MM.1S (cell line): ENCODE measurements at regions not wholly inside any gene's neighbourhood (a gene's known extent, or its start where the extent isn't known, plus 50 kb on each side); places are given as distances from the start of the nearest gene placed in this dataset.

Experiments
- EZH2 ChIP-seq: fragments of 300-600 bp; sonication (generic); optimal IDR thresholded peaks from 2 replicates; pipeline ENCODE3; 2017; ENCODE audit warnings: low read depth, mild to moderate bottlenecking, antibody characterized with exemption, low read length, mixed read lengths
- EZH2phosphoT487 ChIP-seq: fragments of 300-600 bp; sonication (generic); IDR thresholded peaks from 2 replicates; pipeline ENCODE4 v1.6.1; 2018; ENCODE audit warnings: antibody characterized with exemption, low read length
- TF ChIP-seq, protein P1 (sequence below): fragments of 300-600 bp; sonication (generic); IDR thresholded peaks from 2 replicates; pipeline ENCODE4 v1.5.1; 2016; ENCODE audit warnings: antibody characterized with exemption, low read length, mixed read lengths

- TF ChIP-seq, protein P1, sequence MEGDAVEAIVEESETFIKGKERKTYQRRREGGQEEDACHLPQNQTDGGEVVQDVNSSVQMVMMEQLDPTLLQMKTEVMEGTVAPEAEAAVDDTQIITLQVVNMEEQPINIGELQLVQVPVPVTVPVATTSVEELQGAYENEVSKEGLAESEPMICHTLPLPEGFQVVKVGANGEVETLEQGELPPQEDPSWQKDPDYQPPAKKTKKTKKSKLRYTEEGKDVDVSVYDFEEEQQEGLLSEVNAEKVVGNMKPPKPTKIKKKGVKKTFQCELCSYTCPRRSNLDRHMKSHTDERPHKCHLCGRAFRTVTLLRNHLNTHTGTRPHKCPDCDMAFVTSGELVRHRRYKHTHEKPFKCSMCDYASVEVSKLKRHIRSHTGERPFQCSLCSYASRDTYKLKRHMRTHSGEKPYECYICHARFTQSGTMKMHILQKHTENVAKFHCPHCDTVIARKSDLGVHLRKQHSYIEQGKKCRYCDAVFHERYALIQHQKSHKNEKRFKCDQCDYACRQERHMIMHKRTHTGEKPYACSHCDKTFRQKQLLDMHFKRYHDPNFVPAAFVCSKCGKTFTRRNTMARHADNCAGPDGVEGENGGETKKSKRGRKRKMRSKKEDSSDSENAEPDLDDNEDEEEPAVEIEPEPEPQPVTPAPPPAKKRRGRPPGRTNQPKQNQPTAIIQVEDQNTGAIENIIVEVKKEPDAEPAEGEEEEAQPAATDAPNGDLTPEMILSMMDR, result no peak
- TF ChIP-seq EZH2 (no peak), EZH2phosphoT487 (no peak)
Measured at GRCh38 chr1:60936163-60936562, 146.2 kb upstream of the NFIA start.
